GM10266 (cell line): ENCODE measurements at regions not wholly inside any gene's neighbourhood (a gene's known extent, or its start where the extent isn't known, plus 50 kb on each side); places are given as distances from the start of the nearest gene placed in this dataset.

Source experiments
- DNase-seq: peaks from one replicate; pipeline ENCODE4 v3.0.0; 2012; ENCODE audit errors: extremely low spot score
- CTCF ChIP-seq: IDR thresholded peaks from 2 replicates; pipeline ENCODE4 v1.5.1; 2012; ENCODE audit warnings: mild to moderate bottlenecking, low read depth; ENCODE audit not compliant: control insufficient read depth, insufficient read depth; ENCODE audit errors: missing control alignments

GRCh38 chr6:18846327-18846726, 459.2 kb downstream of the RNF144B start:
- no peak for TF ChIP-seq CTCF
- DNase-seq, result no peak

DNA sequence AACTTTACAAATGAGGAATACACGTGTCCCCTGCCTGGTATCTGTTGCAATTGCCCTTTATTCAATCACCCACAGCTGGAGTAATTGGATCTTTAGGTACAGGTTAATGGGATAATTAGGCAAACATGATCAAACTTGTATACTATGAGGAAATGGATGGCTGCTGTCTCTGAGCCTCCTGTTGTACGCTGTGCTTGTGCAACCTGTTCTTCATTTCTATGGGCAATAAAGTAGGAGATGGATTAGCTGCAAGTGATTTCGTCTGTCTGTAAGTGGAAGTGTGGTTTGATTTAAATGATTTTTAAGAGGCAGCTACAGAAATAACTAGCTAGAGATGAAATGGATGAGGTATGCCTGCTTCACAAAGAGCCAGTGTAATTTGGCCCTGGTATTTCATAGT, 474.1 kb downstream of the RNF144B start:
- TF ChIP-seq CTCF, result no peak
- DNase-seq, result no peak

DNA sequence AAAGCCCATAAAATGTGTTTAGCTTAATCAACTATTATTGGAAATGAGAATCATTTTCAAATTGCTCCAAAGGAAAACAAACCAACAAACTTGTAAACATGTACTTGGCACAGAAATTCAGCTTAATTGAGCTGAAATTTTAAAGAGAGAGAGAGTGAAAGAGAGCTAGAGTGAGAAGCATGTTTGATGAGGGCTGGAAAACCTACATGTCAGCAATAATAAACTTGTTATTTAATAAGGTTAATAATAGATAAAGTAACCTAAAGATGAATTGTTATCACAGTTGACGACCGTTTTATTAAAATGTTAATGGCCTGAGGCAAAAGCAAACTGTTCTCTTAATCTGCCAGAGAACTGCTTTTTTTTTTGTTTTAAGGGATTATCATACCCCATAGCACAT, 496.1 kb downstream of the RNF144B start:
- DNase-seq, result no peak
- TF ChIP-seq CTCF, result no peak

- DNase-seq, result no peak
- no peak for TF ChIP-seq CTCF
These were observed 496.7 kb downstream of the RNF144B start for GRCh38 chr6:18883851-18884250.

GRCh38 chr6:18893540-18894269, 506.6 kb downstream of the RNF144B start:
- no peak for TF ChIP-seq CTCF
- DNase-seq, result no peak

- DNase-seq, result no peak
- no peak for TF ChIP-seq CTCF
These were observed 510.2 kb downstream of the RNF144B start for GRCh38 chr6:18897350-18897749.

- no peak for TF ChIP-seq CTCF
- DNase-seq, result no peak
These were observed 517.5 kb downstream of the RNF144B start for GRCh38 chr6:18904681-18905080.
